IMR-90 (cell line): ENCODE measurements at regions not wholly inside any gene's neighbourhood (a gene's known extent, or its start where the extent isn't known, plus 50 kb on each side); places are given as distances from the start of the nearest gene placed in this dataset.

Experiments used
- ATAC-seq: fragments of 200-7000 bp; cut with Tn5 transposase; 2 replicates; pipeline ENCODE4 v1.9.1; 2020; ENCODE audit warnings: low read depth, mild to moderate bottlenecking, moderate library complexity
- BruUV-seq: library from RNA; stranded (reverse); fragments of 400-500 nt; replicated peaks from 2 replicates; lab custom pipeline; 2021; lab: Mats Ljungman, UMichigan
- CTCF ChIA-PET: fragments of 300-600 bp; formaldehyde crosslinking; extraction: SDS; loops from one replicate; lab custom pipeline; 2021; ENCODE audit warnings: antibody characterized with exemption; lab: Yijun Ruan, JAX
- POLR2A ChIA-PET: fragments of 300-600 bp; sonication (Branson Sonifier 250); formaldehyde crosslinking; loops from one replicate; lab custom pipeline; 2022; ENCODE audit warnings: antibody characterized with exemption; ENCODE audit not compliant: unreplicated experiment; lab: Charles Lee
- DNase-seq: peaks from one replicate; pipeline ENCODE4 v3.0.0; 2013
- H2AFZ ChIP-seq: replicated peaks from 2 replicates; pipeline ENCODE3; 2013; ENCODE audit warnings: low read length, mild to moderate bottlenecking; ENCODE audit not compliant: poor library complexity
- H2AK5ac ChIP-seq: 2 replicates; pipeline ENCODE4 v1.6.1; 2013; ENCODE audit warnings: low read depth, low read length, inconsistent platforms
- H2AK9ac ChIP-seq: replicated peaks from 2 replicates; pipeline ENCODE3; 2013; ENCODE audit warnings: mild to moderate bottlenecking, low read depth, low read length, moderate library complexity; ENCODE audit not compliant: poor library complexity
- H2BK120ac ChIP-seq: 2 replicates; pipeline ENCODE4 v1.6.1; 2013; ENCODE audit warnings: low read depth, low read length, inconsistent platforms
- H2BK15ac ChIP-seq: 3 replicates; pipeline ENCODE4 v1.6.1; 2013; ENCODE audit warnings: low read depth, low read length, inconsistent platforms
- H2BK20ac ChIP-seq: 2 replicates; pipeline ENCODE4 v1.6.1; 2013; ENCODE audit warnings: low read depth, mild to moderate bottlenecking, inconsistent platforms, low read length, moderate library complexity
- H2BK5ac ChIP-seq: 2 replicates; pipeline ENCODE4 v1.6.1; 2013; ENCODE audit warnings: mild to moderate bottlenecking, low read depth, low read length, inconsistent platforms; ENCODE audit not compliant: poor library complexity, severe bottlenecking
- H3K14ac ChIP-seq: replicated peaks from 2 replicates; pipeline ENCODE4 v1.6.1; 2013; ENCODE audit warnings: low read depth, low read length, inconsistent platforms
- H3K18ac ChIP-seq: 2 replicates; pipeline ENCODE4 v1.6.1; 2013; ENCODE audit warnings: low read depth, low read length, control low read depth
- H3K23ac ChIP-seq: 2 replicates; pipeline ENCODE4 v1.6.1; 2013; ENCODE audit warnings: low read depth, low read length, inconsistent platforms
- H3K27ac ChIP-seq: 2 replicates; pipeline ENCODE4 v1.5.1; 2013; ENCODE audit warnings: mild to moderate bottlenecking, control low read depth, low read length; ENCODE audit not compliant: insufficient read depth
- H3K27me3 ChIP-seq: 2 replicates; pipeline ENCODE4 v1.6.1; 2013; ENCODE audit warnings: low read length; ENCODE audit not compliant: control insufficient read depth, insufficient read depth
- H3K36me3 ChIP-seq: 2 replicates; pipeline ENCODE4 v1.6.1; 2013; ENCODE audit warnings: low read length, mixed read lengths; ENCODE audit not compliant: control insufficient read depth, insufficient read depth
- H3K4ac ChIP-seq: 2 replicates; pipeline ENCODE4 v1.6.1; 2013; ENCODE audit warnings: low read depth, low read length, inconsistent platforms
- H3K4me1 ChIP-seq: 2 replicates; pipeline ENCODE4 v1.6.1; 2013; ENCODE audit warnings: low read length, mixed read lengths; ENCODE audit not compliant: control insufficient read depth, insufficient read depth
- H3K4me2 ChIP-seq: 2 replicates; pipeline ENCODE4 v1.6.1; 2013; ENCODE audit warnings: low read depth, mild to moderate bottlenecking, control low read depth, low read length, moderate library complexity
- H3K4me3 ChIP-seq: 2 replicates; pipeline ENCODE4 v1.5.1; 2013; ENCODE audit warnings: low read depth, mild to moderate bottlenecking, control low read depth, low read length, moderate library complexity; ENCODE audit not compliant: insufficient read depth
- H3K56ac ChIP-seq: 2 replicates; pipeline ENCODE4 v1.6.1; 2013; ENCODE audit warnings: low read length, inconsistent platforms; ENCODE audit not compliant: insufficient read depth; ENCODE audit errors: extremely low read depth
- H3K79me1 ChIP-seq, 2 experiments: 2 replicates each; pipeline ENCODE4 v1.6.1; 2013; ENCODE audit warnings: low read length in 2 of 2, inconsistent platforms in 1 of 2, low read depth in 1 of 2
- H3K9ac ChIP-seq: 2 replicates; pipeline ENCODE4 v1.6.1; 2013; ENCODE audit warnings: low read depth, low read length, control low read depth
- H3K9me1 ChIP-seq: 2 replicates; pipeline ENCODE4 v1.6.1; 2013; ENCODE audit warnings: low read length, inconsistent platforms; ENCODE audit not compliant: insufficient read depth
- H3K9me3 ChIP-seq: 2 replicates; pipeline ENCODE4 v1.6.1; 2013; ENCODE audit warnings: low read length; ENCODE audit not compliant: control insufficient read depth, insufficient read depth
- H4K20me1 ChIP-seq: 2 replicates; pipeline ENCODE4 v1.6.1; 2013; ENCODE audit warnings: low read length, inconsistent platforms; ENCODE audit not compliant: insufficient read depth
- H4K5ac ChIP-seq: 2 replicates; pipeline ENCODE4 v1.6.1; 2013; ENCODE audit warnings: mild to moderate bottlenecking, low read depth, low read length, control low read depth
- H4K8ac ChIP-seq, 2 experiments: 2 replicates each; pipeline ENCODE4 v1.6.1; 2013; ENCODE audit warnings: low read depth in 2 of 2, low read length in 2 of 2, control low read depth in 1 of 2, inconsistent platforms in 1 of 2
- H4K91ac ChIP-seq: 2 replicates; pipeline ENCODE4 v1.6.1; 2013; ENCODE audit warnings: low read depth, low read length, inconsistent platforms; ENCODE audit not compliant: insufficient read depth
- BHLHE40 ChIP-seq: fragments of 150-350 bp; IDR thresholded peaks from 2 replicates; pipeline ENCODE4 v1.6.1; 2016; ENCODE audit warnings: mild to moderate bottlenecking, low read depth, low read length
- CEBPB ChIP-seq: IDR thresholded peaks from 2 replicates; pipeline ENCODE4 v1.6.1; 2012; ENCODE audit warnings: low read depth, low read length, improper control_type of control experiment
- CHD1 ChIP-seq: IDR thresholded peaks from 2 replicates; pipeline ENCODE4 v1.6.1; 2012; ENCODE audit warnings: low read depth, low read length, improper control_type of control experiment
- FOS ChIP-seq: fragments of 150-350 bp; IDR thresholded peaks from 2 replicates; pipeline ENCODE4 v1.6.1; 2016; ENCODE audit warnings: low read depth, low read length
- MAFK ChIP-seq: IDR thresholded peaks from 2 replicates; pipeline ENCODE4 v1.6.1; 2012; ENCODE audit warnings: low read depth, low read length, improper control_type of control experiment
- MAZ ChIP-seq: IDR thresholded peaks from 2 replicates; pipeline ENCODE4 v1.6.1; 2012; ENCODE audit warnings: low read depth, mild to moderate bottlenecking, low read length, improper control_type of control experiment, moderate library complexity, borderline replicate concordance
- MXI1 ChIP-seq: IDR thresholded peaks from 2 replicates; pipeline ENCODE4 v1.6.1; 2012; ENCODE audit warnings: low read depth, mild to moderate bottlenecking, low read length, moderate library complexity, borderline replicate concordance
- NFE2L2 ChIP-seq: fragments of 150-350 bp; IDR thresholded peaks from 2 replicates; pipeline ENCODE4 v1.6.1; 2016; ENCODE audit warnings: low read depth, mild to moderate bottlenecking, low read length
- POLR2A ChIP-seq: IDR thresholded peaks from 2 replicates; pipeline ENCODE4 v1.6.1; 2012; ENCODE audit warnings: mild to moderate bottlenecking, low read depth, low read length
- RAD21 ChIP-seq: IDR thresholded peaks from 2 replicates; pipeline ENCODE4 v1.6.1; 2012; ENCODE audit warnings: low read length, improper control_type of control experiment
- RCOR1 ChIP-seq: IDR thresholded peaks from 2 replicates; pipeline ENCODE4 v1.6.1; 2012; ENCODE audit warnings: mild to moderate bottlenecking, low read length, improper control_type of control experiment; ENCODE audit not compliant: insufficient replicate concordance
- RFX5 ChIP-seq: IDR thresholded peaks from 2 replicates; pipeline ENCODE4 v1.8.0; 2012; ENCODE audit warnings: low read depth, mild to moderate bottlenecking, low read length, moderate library complexity
- WGBS, 2 experiments: methylation state at CpG; one replicate each; pipeline versions ENCODE4 v1.1.5 to v1.1.7; 2013; ENCODE audit warnings: missing lambda C conversion rate in 2 of 2; ENCODE audit not compliant: insufficient read length in 1 of 2; ENCODE audit errors: extremely low coverage in 2 of 2; 5-methylcytosine and 5-hydroxymethylcytosine counted together
- dilution Hi-C: fragments of 300-500 bp; cut with HindIII; formaldehyde crosslinking; loops from one replicate; pipeline ENCODE4 v1.14.3; 2018; ENCODE audit warnings: low sequenced_read_pairs; ENCODE audit not compliant: unreplicated experiment
- in situ Hi-C: fragments of 300-500 bp; cut with MboI; formaldehyde crosslinking; loops from 3 replicates; pipeline ENCODE4 v1.14.3; 2019; ENCODE audit warnings: low sequenced_read_pairs, inconsistent platforms, mixed read lengths
- intact Hi-C: fragments of 100-400 bp; cut with micrococcal nuclease; formaldehyde crosslinking; loops from 2 replicates; pipeline ENCODE4 v1.10.0; 2022
- TF ChIP-seq, protein P1 (sequence below): fragments of 150-350 bp; IDR thresholded peaks from 2 replicates; pipeline ENCODE4 v1.6.1; 2016; ENCODE audit warnings: low read depth, mild to moderate bottlenecking, low read length, moderate library complexity, borderline replicate concordance
- TF ChIP-seq, protein P2 (sequence below): fragments of 150-350 bp; IDR thresholded peaks from 2 replicates; pipeline ENCODE4 v1.6.1; 2017; ENCODE audit warnings: mild to moderate bottlenecking, antibody characterized with exemption, low read length, low read depth

DNA sequence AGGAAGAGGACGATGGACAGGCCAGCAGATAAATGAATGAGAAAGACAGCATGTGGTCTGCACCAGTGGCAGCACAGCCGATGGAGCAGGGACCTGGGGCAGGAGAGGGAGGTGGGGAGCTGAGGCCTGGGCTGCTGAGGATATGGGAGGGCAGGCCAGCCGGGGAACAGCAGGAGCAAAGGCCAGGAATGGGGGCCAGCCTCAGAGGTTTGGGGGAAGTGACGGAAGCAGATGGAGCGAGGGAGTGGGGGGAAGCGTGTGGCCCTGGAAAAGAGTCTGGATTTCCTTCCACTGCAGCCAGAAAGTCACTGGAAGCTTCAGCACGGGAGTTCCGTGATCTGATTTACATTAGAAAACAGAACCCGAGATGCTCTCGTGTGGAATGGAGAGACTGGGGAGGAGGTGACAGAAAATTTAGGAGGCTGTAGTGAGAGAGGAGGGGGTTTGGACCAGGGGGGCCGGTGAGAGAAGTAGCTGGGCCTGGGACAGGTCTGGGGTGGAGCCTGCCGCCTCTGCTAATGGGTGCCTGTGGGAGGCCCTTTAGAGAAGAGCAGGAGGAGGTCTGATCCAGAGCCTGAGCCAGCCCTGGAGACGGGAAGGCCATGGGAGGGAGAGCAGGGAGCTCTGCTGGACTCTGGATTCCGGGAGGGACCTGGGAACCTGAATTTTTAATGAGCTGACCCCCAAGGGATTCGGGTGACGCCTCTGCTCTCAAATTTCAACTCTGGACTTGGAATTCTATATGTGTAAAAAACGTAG, 65.4 kb downstream of the TSPAN17 start:
- peaks cover 57% of the 10 kb centered on the region for H3K27me3 ChIP-seq
- ATAC-seq (no peak), DNase-seq (no peak)
- no peak overlapping the region for H3K4me3 ChIP-seq
- no peak overlapping the region for H3K4me2 ChIP-seq
- TF ChIP-seq CEBPB (no peak), RFX5 (no peak), BHLHE40 (no peak), CHD1 (no peak), POLR2A (no peak), RAD21 (no peak), FOS (no peak), RCOR1 (no peak), NFE2L2 (no peak), MXI1 (no peak), MAZ (no peak), MAFK (no peak)
- TF ChIP-seq, protein P1, sequence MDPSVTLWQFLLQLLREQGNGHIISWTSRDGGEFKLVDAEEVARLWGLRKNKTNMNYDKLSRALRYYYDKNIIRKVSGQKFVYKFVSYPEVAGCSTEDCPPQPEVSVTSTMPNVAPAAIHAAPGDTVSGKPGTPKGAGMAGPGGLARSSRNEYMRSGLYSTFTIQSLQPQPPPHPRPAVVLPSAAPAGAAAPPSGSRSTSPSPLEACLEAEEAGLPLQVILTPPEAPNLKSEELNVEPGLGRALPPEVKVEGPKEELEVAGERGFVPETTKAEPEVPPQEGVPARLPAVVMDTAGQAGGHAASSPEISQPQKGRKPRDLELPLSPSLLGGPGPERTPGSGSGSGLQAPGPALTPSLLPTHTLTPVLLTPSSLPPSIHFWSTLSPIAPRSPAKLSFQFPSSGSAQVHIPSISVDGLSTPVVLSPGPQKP = no peak
- TF ChIP-seq, protein P2, sequence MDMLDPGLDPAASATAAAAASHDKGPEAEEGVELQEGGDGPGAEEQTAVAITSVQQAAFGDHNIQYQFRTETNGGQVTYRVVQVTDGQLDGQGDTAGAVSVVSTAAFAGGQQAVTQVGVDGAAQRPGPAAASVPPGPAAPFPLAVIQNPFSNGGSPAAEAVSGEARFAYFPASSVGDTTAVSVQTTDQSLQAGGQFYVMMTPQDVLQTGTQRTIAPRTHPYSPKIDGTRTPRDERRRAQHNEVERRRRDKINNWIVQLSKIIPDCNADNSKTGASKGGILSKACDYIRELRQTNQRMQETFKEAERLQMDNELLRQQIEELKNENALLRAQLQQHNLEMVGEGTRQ = no peak
- H2BK120ac ChIP-seq = no peak overlapping the region
- no peak overlapping the region for H4K5ac ChIP-seq
- no peak overlapping the region for H2BK20ac ChIP-seq
- H4K91ac ChIP-seq = no peak overlapping the region
- no peak overlapping the region for H2BK15ac ChIP-seq
- no peak overlapping the region for H2AK9ac ChIP-seq
- no peak overlapping the region for H2AFZ ChIP-seq
- no peak overlapping the region for H3K14ac ChIP-seq
- H3K9ac ChIP-seq = no peak overlapping the region
- no TSS peak for BruUV-seq
- CTCF ChIA-PET = no interaction called here
- no peak overlapping the region for H2AK5ac ChIP-seq
- POLR2A ChIA-PET = no interaction called here
- in situ Hi-C loops = no loop called here
- H3K23ac ChIP-seq = no peak overlapping the region
- H3K18ac ChIP-seq = no peak overlapping the region
- H3K4me1 ChIP-seq = no peaks in the 10 kb centered on the region
- H3K27ac ChIP-seq = no peak overlapping the region
- H4K20me1 ChIP-seq = no peaks in the 10 kb centered on the region; the same call in 1 of the 2 replicates
- H3K56ac ChIP-seq = no peak overlapping the region
- no peak overlapping the region for H3K4ac ChIP-seq
- intact Hi-C loops = no loop called here
- no peaks in the 10 kb centered on the region for H3K79me1 ChIP-seq
- no peaks in the 10 kb centered on the region for H3K9me1 ChIP-seq
- dilution Hi-C loops = no loop called here
- H4K8ac ChIP-seq = no peak overlapping the region
- H3K9me3 ChIP-seq = peaks cover 5% of the 10 kb centered on the region
- 24% methylated on average over 4 of the region's 17 CpGs; no CpG with 5 or more reads in 1 of the 2 experiments for WGBS, 2 experiments
- no peak overlapping the region for H2BK5ac ChIP-seq
- H3K36me3 ChIP-seq = no peaks in the 10 kb centered on the region
